Stimulated activated naive CD8-positive, alpha-beta T cell treated with anti-CD3 and anti-CD28 coated beads, Interleukin-15, amount 100 ng/mL, for 72 hours (primary cell): ENCODE measurements at regions not wholly inside any gene's neighbourhood (a gene's known extent, or its start where the extent isn't known, plus 50 kb on each side); places are given as distances from the start of the nearest gene placed in this dataset.

Experiments used
- ATAC-seq: fragments of 150-1000 bp; cut with Tn5 transposase; 2 replicates; pipeline ENCODE4 v1.10.0; 2021; ENCODE audit warnings: mild to moderate bottlenecking, moderate library complexity
- DNase-seq, 2 donors: peaks; one replicate each; pipeline ENCODE4 v3.0.0; 2021 to 2022
- H3K27ac Mint-ChIP-seq, 2 donors: one replicate each; pipeline ENCODE4 v1.8.0; 2022; ENCODE audit warnings: mild to moderate bottlenecking in 2 of 2, mixed read lengths in 2 of 2, moderate library complexity in 2 of 2
- H3K27me3 Mint-ChIP-seq: one replicate; pipeline ENCODE4 v1.8.0; 2022; ENCODE audit warnings: mixed read lengths
- H3K4me1 Mint-ChIP-seq: one replicate; pipeline ENCODE4 v1.8.0; 2022; ENCODE audit warnings: mild to moderate bottlenecking, mixed read lengths
- H3K4me3 Mint-ChIP-seq, 2 donors: one replicate each; pipeline ENCODE4 v1.8.0; 2022; ENCODE audit warnings: mild to moderate bottlenecking in 2 of 2, mixed read lengths in 2 of 2, moderate library complexity in 1 of 2
- H3K9me3 Mint-ChIP-seq, 2 donors: one replicate each; pipeline ENCODE4 v1.8.0; 2022; ENCODE audit warnings: mixed read lengths in 2 of 2

GRCh38 chr2:65504814-65505697, 72.7 kb upstream of the SPRED2 start:
- DNase-seq: no peak
- Mint-ChIP-seq H3K27ac (no peak overlapping the region), H3K9me3 (no peaks in the 10 kb centered on the region), H3K4me3 (no peak overlapping the region), H3K4me1 (no peaks in the 10 kb centered on the region), H3K27me3 (peaks cover 9% of the 10 kb centered on the region)
- ATAC-seq: no peak

DNA sequence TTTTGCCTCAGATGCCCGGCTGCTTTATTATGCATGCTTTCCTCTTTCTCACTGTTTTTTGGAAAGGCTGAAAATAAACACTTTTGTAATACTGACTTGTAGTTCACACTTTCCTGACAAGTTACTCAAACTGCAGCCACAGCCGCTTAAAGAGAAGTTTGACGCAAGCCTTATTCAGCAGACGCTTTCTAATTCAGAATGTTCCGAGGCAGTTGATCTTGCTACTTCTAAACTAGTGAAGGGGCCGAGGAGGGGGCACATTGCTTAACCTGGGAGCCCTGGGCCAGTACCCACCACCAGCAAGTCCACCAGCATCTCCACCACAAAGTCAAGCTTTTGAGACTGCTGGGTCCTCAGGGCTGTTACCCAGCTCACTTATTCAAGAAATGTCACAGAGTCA, 71.8 kb upstream of the SPRED2 start:
- no peak overlapping the region for H3K27ac Mint-ChIP-seq
- no peak for DNase-seq
- no peak overlapping the region for H3K4me3 Mint-ChIP-seq
- H3K9me3 Mint-ChIP-seq: no peaks in the 10 kb centered on the region
- no peak for ATAC-seq
- H3K4me1 Mint-ChIP-seq: no peaks in the 10 kb centered on the region
- H3K27me3 Mint-ChIP-seq: peaks cover 9% of the 10 kb centered on the region

DNA sequence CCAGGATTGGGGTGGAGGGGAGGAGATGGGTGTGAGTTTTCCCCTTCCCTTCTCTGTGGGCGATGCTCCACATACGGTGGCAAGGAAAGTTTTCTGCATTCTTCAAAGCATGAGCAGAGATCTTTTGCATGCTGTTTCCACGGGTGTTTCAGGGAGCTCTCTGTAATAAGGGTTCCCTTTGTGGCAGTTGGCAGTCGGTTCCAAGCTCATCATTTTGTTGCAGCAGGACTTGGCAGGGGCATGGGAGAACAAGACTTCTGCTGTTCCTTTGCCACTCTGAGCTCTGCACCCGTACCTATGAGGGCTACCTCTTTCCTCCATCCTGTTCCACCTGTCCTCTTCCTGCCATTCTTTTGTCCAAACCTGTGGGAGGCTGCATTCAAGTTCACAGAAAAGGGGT, 71.3 kb upstream of the SPRED2 start:
- no peak for ATAC-seq
- Mint-ChIP-seq H3K27ac (no peak overlapping the region), H3K9me3 (no peaks in the 10 kb centered on the region), H3K4me1 (no peaks in the 10 kb centered on the region), H3K27me3 (peaks cover 12% of the 10 kb centered on the region), H3K4me3 (no peak overlapping the region)
- no peak for DNase-seq

DNA sequence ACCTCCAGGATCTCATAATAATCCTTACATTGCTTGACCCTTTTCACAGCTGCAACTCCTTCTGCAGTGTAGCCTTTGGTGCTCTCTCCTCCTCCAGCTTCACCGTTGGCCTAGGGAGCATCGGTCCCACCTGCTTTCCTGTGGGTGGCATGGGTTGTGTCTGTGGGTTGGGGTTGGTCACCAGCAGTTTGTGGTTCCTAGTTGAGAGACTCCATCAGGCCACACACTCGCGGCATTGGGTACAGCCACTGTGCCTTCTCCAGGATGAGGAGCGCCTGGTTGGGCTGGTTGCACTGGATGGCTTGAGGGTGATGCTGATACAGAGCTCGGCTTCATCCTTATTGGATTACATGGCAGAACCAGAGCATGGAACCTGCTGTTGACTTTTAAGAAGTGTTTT, 69.4 kb upstream of the SPRED2 start:
- H3K9me3 Mint-ChIP-seq: no peaks in the 10 kb centered on the region
- peaks cover 20% of the 10 kb centered on the region for H3K27me3 Mint-ChIP-seq
- ATAC-seq (no peak), DNase-seq (no peak)
- no peaks in the 10 kb centered on the region for H3K4me1 Mint-ChIP-seq
- H3K27ac Mint-ChIP-seq: no peak overlapping the region
- H3K4me3 Mint-ChIP-seq: no peak overlapping the region

- Mint-ChIP-seq H3K4me3 (no peak overlapping the region), H3K9me3 (no peaks in the 10 kb centered on the region), H3K4me1 (no peaks in the 10 kb centered on the region), H3K27ac (no peak overlapping the region), H3K27me3 (peaks cover 20% of the 10 kb centered on the region)
- no peak for DNase-seq
- no peak for ATAC-seq
Measured at GRCh38 chr2:65501074-65501473, 68.7 kb upstream of the SPRED2 start.

- Mint-ChIP-seq H3K27me3 (peaks cover 20% of the 10 kb centered on the region), H3K27ac (no peak overlapping the region), H3K9me3 (no peaks in the 10 kb centered on the region), H3K4me3 (no peak overlapping the region), H3K4me1 (no peaks in the 10 kb centered on the region)
- DNase-seq: no peak
- ATAC-seq: no peak
Measured at GRCh38 chr2:65500310-65501040, 68.1 kb upstream of the SPRED2 start.

- no peak overlapping the region for H3K4me3 Mint-ChIP-seq
- H3K27me3 Mint-ChIP-seq: peaks cover 20% of the 10 kb centered on the region
- H3K4me1 Mint-ChIP-seq: no peaks in the 10 kb centered on the region
- no peaks in the 10 kb centered on the region for H3K9me3 Mint-ChIP-seq
- no peak for DNase-seq
- ATAC-seq: no peak
- no peak overlapping the region for H3K27ac Mint-ChIP-seq
Measured at GRCh38 chr2:65499216-65499615, 66.8 kb upstream of the SPRED2 start.

- ATAC-seq (no peak), DNase-seq (no peak)
- Mint-ChIP-seq H3K27ac (no peak overlapping the region), H3K9me3 (no peaks in the 10 kb centered on the region), H3K4me1 (no peaks in the 10 kb centered on the region), H3K27me3 (peaks cover 18% of the 10 kb centered on the region), H3K4me3 (no peak overlapping the region)
Measured at GRCh38 chr2:65498396-65498795, 66.0 kb upstream of the SPRED2 start.

DNA sequence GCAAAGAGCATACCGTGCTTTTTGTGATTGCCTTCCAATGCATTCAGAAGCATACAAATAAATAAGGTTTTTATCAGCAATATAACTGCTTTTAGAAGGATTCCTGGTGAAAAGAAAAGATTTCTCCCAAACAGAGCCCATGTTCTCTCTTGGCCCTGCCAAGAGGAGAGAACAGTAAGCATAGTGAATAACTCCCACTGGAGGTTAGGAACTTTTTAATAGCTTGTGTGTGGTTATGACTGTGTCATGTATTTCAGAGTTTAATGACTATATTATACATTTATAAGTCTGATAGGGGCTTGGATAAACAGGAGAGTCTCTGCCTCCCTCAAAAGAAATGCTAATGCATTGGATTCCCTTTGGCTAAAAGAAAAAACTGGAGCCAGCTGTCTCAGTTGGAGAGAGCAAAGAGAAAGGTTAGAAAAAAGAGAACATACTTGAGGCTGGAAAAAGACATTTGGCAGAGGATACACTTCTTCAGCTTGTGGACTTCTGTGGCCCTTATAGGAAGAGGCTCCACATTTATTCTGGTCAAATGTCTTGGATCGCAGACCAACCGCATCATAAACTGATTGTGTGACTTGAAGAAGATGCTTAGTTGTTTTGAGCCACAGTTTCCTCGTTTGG, 63.0 kb upstream of the SPRED2 start:
- Mint-ChIP-seq H3K27me3 (peaks cover 11% of the 10 kb centered on the region), H3K4me3 (no peak overlapping the region), H3K27ac (no peak overlapping the region), H3K9me3 (no peaks in the 10 kb centered on the region), H3K4me1 (no peaks in the 10 kb centered on the region)
- ATAC-seq (no peak), DNase-seq (no peak)

DNA sequence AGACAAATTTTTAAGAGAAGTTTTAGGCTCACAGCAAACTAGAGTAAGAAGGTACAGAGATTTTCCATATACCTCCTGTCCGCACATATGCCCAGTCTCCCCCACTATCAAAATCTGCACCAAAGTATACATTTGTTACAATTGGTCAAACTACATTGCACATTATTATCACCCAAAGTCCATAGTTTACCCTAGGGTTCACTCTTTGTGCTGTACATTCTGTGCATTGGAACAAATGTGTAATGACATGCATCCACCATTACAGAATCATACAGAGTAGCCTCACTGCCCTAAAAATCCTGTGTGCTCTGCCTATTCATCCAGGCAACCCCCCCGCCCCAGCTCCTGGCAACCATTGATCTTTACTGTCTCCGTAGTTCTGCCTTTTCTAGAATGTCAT, 61.7 kb upstream of the SPRED2 start:
- no peaks in the 10 kb centered on the region for H3K4me1 Mint-ChIP-seq
- no peak overlapping the region for H3K27ac Mint-ChIP-seq
- no peak for DNase-seq
- no peak overlapping the region for H3K4me3 Mint-ChIP-seq
- peaks cover 0 to 9% of the 10 kb centered on the region in 2 donors for H3K9me3 Mint-ChIP-seq
- ATAC-seq: no peak
- H3K27me3 Mint-ChIP-seq: peaks cover 11% of the 10 kb centered on the region

DNA sequence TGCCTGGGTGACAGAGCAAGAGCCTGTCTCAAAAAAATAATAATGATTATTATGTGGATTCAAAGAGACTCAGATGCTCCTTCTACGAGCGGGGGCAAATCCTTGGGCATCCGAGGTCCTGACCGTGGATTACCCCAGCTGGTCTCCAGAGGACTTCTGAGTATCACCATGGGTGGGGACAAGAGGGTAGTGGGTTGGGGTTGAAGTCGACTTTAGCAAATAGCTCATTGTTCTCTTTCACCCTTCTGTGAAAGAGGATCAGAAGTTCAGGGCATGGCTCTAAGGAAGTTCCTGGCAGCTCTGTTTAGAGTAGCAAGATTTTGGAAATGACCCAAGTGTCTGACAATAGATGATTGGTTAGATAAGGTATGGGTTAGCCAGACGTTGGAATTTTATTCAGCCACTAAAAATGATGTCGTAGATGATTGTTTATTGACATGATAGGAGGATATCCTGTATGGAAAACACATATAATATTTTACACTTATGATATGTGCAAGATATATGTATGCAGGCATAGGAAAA, 59.0 kb upstream of the SPRED2 start:
- DNase-seq: no peak
- no peaks in the 10 kb centered on the region for H3K4me1 Mint-ChIP-seq
- no peak for ATAC-seq
- H3K9me3 Mint-ChIP-seq: peaks cover 9 to 31% of the 10 kb centered on the region in 2 donors
- H3K27ac Mint-ChIP-seq: no peak overlapping the region
- H3K4me3 Mint-ChIP-seq: no peak overlapping the region
- H3K27me3 Mint-ChIP-seq: peaks cover 14% of the 10 kb centered on the region

DNA sequence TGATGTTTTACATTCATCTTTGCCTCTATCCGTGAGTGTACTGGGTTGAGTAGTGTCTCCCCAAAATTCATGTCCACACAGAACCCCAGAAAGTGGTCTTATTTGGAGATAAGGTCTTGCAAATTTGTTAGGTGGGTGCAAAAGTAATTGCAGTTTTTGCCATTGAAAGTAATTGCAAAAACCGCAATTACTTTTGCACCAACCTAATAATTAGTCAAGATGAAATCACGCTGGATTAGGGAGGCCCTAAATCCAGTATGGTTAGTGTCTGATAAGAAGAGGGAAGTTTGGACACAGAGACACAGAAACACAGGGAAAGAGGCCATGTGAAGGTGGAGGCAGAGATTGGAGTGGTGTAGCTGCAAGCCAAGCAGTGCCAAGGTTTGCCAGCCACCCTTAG, 57.8 kb upstream of the SPRED2 start:
- DNase-seq (no peak), ATAC-seq (no peak)
- Mint-ChIP-seq H3K4me1 (no peaks in the 10 kb centered on the region), H3K27ac (no peak overlapping the region), H3K27me3 (peaks cover 14% of the 10 kb centered on the region), H3K4me3 (no peak overlapping the region), H3K9me3 (peaks cover 9 to 31% of the 10 kb centered on the region in 2 donors)

- ATAC-seq (no peak), DNase-seq (no peak)
- H3K27ac Mint-ChIP-seq: no peak overlapping the region
- H3K27me3 Mint-ChIP-seq: peaks cover 14% of the 10 kb centered on the region
- peaks cover 9 to 31% of the 10 kb centered on the region in 2 donors for H3K9me3 Mint-ChIP-seq
- H3K4me3 Mint-ChIP-seq: no peak overlapping the region
- H3K4me1 Mint-ChIP-seq: no peaks in the 10 kb centered on the region
Measured at GRCh38 chr2:65489269-65489668, 56.9 kb upstream of the SPRED2 start.

- Mint-ChIP-seq H3K27ac (no peak overlapping the region), H3K4me1 (no peaks in the 10 kb centered on the region), H3K27me3 (peaks cover 20% of the 10 kb centered on the region), H3K9me3 (peaks cover 9 to 31% of the 10 kb centered on the region in 2 donors), H3K4me3 (no peak overlapping the region)
- DNase-seq (no peak), ATAC-seq (no peak)
Measured at GRCh38 chr2:65488527-65488926, 56.1 kb upstream of the SPRED2 start.

DNA sequence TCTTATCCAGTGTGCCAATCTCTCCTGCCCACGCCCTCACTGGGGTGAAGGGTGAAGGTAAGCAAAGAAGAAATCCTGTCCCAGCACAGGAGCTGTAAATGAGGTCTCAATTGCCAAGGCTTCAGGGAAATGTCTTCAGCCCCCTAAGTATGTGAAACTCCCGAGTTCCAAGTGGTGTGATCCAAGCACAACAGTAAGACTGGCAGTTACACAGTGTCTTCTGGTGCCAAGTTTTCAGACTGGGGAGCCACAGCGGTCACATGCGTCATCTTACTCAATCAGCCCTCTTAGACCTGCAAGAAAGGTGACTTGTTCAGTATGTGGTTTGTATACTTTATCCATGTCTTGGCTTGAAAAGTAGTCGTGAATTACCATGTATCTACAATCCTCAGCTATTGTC, 55.0 kb upstream of the SPRED2 start:
- Mint-ChIP-seq H3K27me3 (peaks cover 23% of the 10 kb centered on the region), H3K9me3 (peaks cover 9 to 31% of the 10 kb centered on the region in 2 donors), H3K4me1 (no peaks in the 10 kb centered on the region), H3K27ac (no peak overlapping the region), H3K4me3 (no peak overlapping the region)
- DNase-seq (no peak), ATAC-seq (no peak)

GRCh38 chr2:65486802-65487201, 54.4 kb upstream of the SPRED2 start:
- DNase-seq (no peak), ATAC-seq (no peak)
- no peaks in the 10 kb centered on the region for H3K4me1 Mint-ChIP-seq
- H3K27me3 Mint-ChIP-seq: peaks cover 23% of the 10 kb centered on the region
- H3K9me3 Mint-ChIP-seq: peaks cover 9 to 31% of the 10 kb centered on the region in 2 donors
- no peak overlapping the region for H3K4me3 Mint-ChIP-seq
- no peak overlapping the region for H3K27ac Mint-ChIP-seq
